ENCODE measurements at regions not wholly inside any gene's neighbourhood (a gene's known extent, or its start where the extent isn't known, plus 50 kb on each side); places are given as distances from the start of the nearest gene placed in this dataset.

GRCh38 chr12:126055521-126055920, 990.3 kb downstream of the AACS start:
- FAIRE-seq (no peak), DNase-seq (ENCODE audit: low read depth, low spot score) (no peak), ATAC-seq (no peak)
- H3K36me3 ChIP-seq (ENCODE audit: control insufficient read depth in 2 of 2, insufficient read depth in 2 of 2, low read length in 1 of 2), result no peaks in the 10 kb centered on the region
- no peak overlapping the region for H3K9ac ChIP-seq (ENCODE audit: control insufficient read depth, insufficient read depth, low read length)
- no peaks in the 10 kb centered on the region for H3K4me1 ChIP-seq (ENCODE audit: control insufficient read depth, insufficient read depth, low read length)
- SMC1A ChIA-PET (ENCODE audit: uncharacterized antibody, unreplicated experiment), result interaction anchor here (1.0 kb wide), 1 partner anchor 9 kb away, joined by 3 read pairs; no protein-coding TSS in a partner anchor
- in situ Hi-C loops (cut with MboI), result no loop called here
- TF ChIP-seq SRF (IDR thresholded peaks at IDR 0.05; ENCODE audit: low read depth in 2 of 2, low read length in 2 of 2), result no peak
- TF ChIP-seq KLF5 (IDR thresholded peaks at IDR 0.05; ENCODE audit: partially characterized antibody), result no peak
- no peak for TF ChIP-seq RBBP5 (conservative IDR thresholded peaks at IDR 0.05)
- TF ChIP-seq SUPT20H (IDR thresholded peaks at IDR 0.05; ENCODE audit: borderline replicate concordance, control insufficient read depth, low read depth, low read length), result no peak
- no peak for TF ChIP-seq RB1 (IDR thresholded peaks at IDR 0.05; ENCODE audit: borderline replicate concordance)
- no peak for TF ChIP-seq MXI1 (IDR thresholded peaks at IDR 0.05; ENCODE audit: low read depth, low read length)
- TF ChIP-seq STAT1 (conservative IDR thresholded peaks at IDR 0.05), result no peak
- TF ChIP-seq YBX1 (IDR thresholded peaks at IDR 0.05), result no peak
- TF ChIP-seq BHLHE40 (IDR thresholded peaks at IDR 0.05; ENCODE audit: borderline replicate concordance in 1 of 2, low read depth in 2 of 2, low read length in 1 of 2), result no peak
- TF ChIP-seq TCF12 (IDR thresholded peaks at IDR 0.05; ENCODE audit: low read depth, low read length), result no peak
- no peak for TF ChIP-seq TBL1XR1 (IDR thresholded peaks at IDR 0.05; ENCODE audit: low read depth, low read length)
- TF ChIP-seq HDGF (IDR thresholded peaks at IDR 0.05), result no peak
- no peak for TF ChIP-seq CHD1 (IDR thresholded peaks at IDR 0.05; ENCODE audit: low read depth, low read length)
- no peak for TF ChIP-seq HDAC6 (IDR thresholded peaks at IDR 0.05; ENCODE audit: unreplicated experiment)
- POLR2A ChIA-PET, result no interaction called here
- no peak overlapping the region for H3K4me3 ChIP-seq
- intact Hi-C loops (cut with micrococcal nuclease; ENCODE audit: unreplicated experiment), result no loop called here
- RAD21 ChIA-PET (ENCODE audit: unreplicated experiment), result no interaction called here
- no peaks in the 10 kb centered on the region for H3K79me2 ChIP-seq (ENCODE audit: control insufficient read depth, insufficient read depth, low read length)
- H3K27me3 ChIP-seq (replicated peaks in 1 of 2; ENCODE audit: control insufficient read depth in 2 of 2, insufficient read depth in 2 of 2, low read length in 1 of 2), result no peaks in the 10 kb centered on the region
- H2AFZ ChIP-seq (ENCODE audit: control insufficient read depth, low read depth, low read length), result no peak overlapping the region
- H3K9me3 ChIP-seq (replicated peaks; ENCODE audit: control insufficient read depth, insufficient read depth, low read length), result no peaks in the 10 kb centered on the region
- WGBS (ENCODE audit: insufficient coverage, insufficient replicate concordance, low lambda C conversion rate, missing lambda C conversion rate), result 53% methylated on average over 4 of the region's 4 CpGs
- H3K27ac ChIP-seq (ENCODE audit: control insufficient read depth, insufficient read depth), result no peak overlapping the region
- H3K4me2 ChIP-seq (ENCODE audit: control insufficient read depth, insufficient read depth), result no peak overlapping the region
- CTCF ChIA-PET, result no interaction called here
- H4K20me1 ChIP-seq (ENCODE audit: control insufficient read depth, insufficient read depth), result no peaks in the 10 kb centered on the region
- no TSS peak for BruUV-seq (replicated peaks)
